Omental fat pad (tissue), 3 donors: ENCODE measurements at regions not wholly inside any gene's neighbourhood (a gene's known extent, or its start where the extent isn't known, plus 50 kb on each side); places are given as distances from the start of the nearest gene placed in this dataset.

Experiments
- ATAC-seq: fragments of 150-250 bp; one replicate; pipeline ENCODE4 v1.9.1; 2016; ENCODE audit warnings: mild to moderate bottlenecking, moderate library complexity; ENCODE audit not compliant: low FRiP score
- DNase-seq: peaks from one replicate; pipeline ENCODE4 v3.0.0-alpha.2; 2019; ENCODE audit warnings: low spot score
- CTCF ChIP-seq, 3 donors: fragments of 450-650 bp; IDR thresholded peaks; one replicate each; pipeline ENCODE4 v1.5.1; 2016 to 2017; ENCODE audit warnings: antibody characterized with exemption in 3 of 3, mild to moderate bottlenecking in 3 of 3, moderate library complexity in 2 of 3

GRCh38 chr15:95646484-95647273 is 683.8 kb upstream of the NR2F2 start:
- TF ChIP-seq CTCF (IDR thresholded peaks at IDR 0.05): no peak
- DNase-seq (no peak), ATAC-seq (no peak)

GRCh38 chr15:95647531-95648277 is 682.8 kb upstream of the NR2F2 start:
- ATAC-seq: no peak
- no peak for TF ChIP-seq CTCF (IDR thresholded peaks at IDR 0.05)

GRCh38 chr15:95653361-95653805 is 677.1 kb upstream of the NR2F2 start:
- no peak for ATAC-seq
- no peak for TF ChIP-seq CTCF (IDR thresholded peaks at IDR 0.05)
- DNase-seq: no peak

More at GRCh38 chr15:95647531-95648277, 682.8 kb upstream of the NR2F2 start:
- no peak for DNase-seq

- TF ChIP-seq CTCF (IDR thresholded peaks at IDR 0.05): no peak
- DNase-seq: no peak
- no peak for ATAC-seq
These were observed 675.4 kb upstream of the NR2F2 start for GRCh38 chr15:95655089-95655607.

GRCh38 chr15:95656595-95656994 is 673.9 kb upstream of the NR2F2 start:
- ATAC-seq (no peak), DNase-seq (no peak)
- TF ChIP-seq CTCF (IDR thresholded peaks at IDR 0.05): no peak

- TF ChIP-seq CTCF (IDR thresholded peaks at IDR 0.05): no peak
- ATAC-seq (no peak), DNase-seq (no peak)
These were observed 671.7 kb upstream of the NR2F2 start for GRCh38 chr15:95658799-95659198.
